ENCODE measurements at regions not wholly inside any gene's neighbourhood (a gene's known extent, or its start where the extent isn't known, plus 50 kb on each side); places are given as distances from the start of the nearest gene placed in this dataset.

GRCh38 chr7:47031786-47032535 is 550.0 kb downstream of the TNS3 start:
- Histone ChIP-seq H3K27ac (no peak overlapping the region), H3K4me3 (no peak overlapping the region), H3K9me3 (no peaks in the 10 kb centered on the region), H3K27me3 (no peaks in the 10 kb centered on the region), H3K36me3 (no peaks in the 10 kb centered on the region), H3K4me1 (no peaks in the 10 kb centered on the region)
- TF ChIP-seq, protein P1, sequence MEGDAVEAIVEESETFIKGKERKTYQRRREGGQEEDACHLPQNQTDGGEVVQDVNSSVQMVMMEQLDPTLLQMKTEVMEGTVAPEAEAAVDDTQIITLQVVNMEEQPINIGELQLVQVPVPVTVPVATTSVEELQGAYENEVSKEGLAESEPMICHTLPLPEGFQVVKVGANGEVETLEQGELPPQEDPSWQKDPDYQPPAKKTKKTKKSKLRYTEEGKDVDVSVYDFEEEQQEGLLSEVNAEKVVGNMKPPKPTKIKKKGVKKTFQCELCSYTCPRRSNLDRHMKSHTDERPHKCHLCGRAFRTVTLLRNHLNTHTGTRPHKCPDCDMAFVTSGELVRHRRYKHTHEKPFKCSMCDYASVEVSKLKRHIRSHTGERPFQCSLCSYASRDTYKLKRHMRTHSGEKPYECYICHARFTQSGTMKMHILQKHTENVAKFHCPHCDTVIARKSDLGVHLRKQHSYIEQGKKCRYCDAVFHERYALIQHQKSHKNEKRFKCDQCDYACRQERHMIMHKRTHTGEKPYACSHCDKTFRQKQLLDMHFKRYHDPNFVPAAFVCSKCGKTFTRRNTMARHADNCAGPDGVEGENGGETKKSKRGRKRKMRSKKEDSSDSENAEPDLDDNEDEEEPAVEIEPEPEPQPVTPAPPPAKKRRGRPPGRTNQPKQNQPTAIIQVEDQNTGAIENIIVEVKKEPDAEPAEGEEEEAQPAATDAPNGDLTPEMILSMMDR (IDR thresholded peaks at IDR 0.05 in 4 of 5, conservative IDR thresholded peaks at IDR 0.05 in 1 of 5): no peak
- TF ChIP-seq POLR2A (IDR thresholded peaks at IDR 0.05): no peak
- in situ Hi-C loops (cut with MboI; ENCODE audit: low sequenced_read_pairs in 4 of 4) (no loop called here), intact Hi-C loops (cut with DNase I; ENCODE audit: low total_unique reads) (no loop called here)
- ATAC-seq: no peak
- DNase-seq: no peak

DNA sequence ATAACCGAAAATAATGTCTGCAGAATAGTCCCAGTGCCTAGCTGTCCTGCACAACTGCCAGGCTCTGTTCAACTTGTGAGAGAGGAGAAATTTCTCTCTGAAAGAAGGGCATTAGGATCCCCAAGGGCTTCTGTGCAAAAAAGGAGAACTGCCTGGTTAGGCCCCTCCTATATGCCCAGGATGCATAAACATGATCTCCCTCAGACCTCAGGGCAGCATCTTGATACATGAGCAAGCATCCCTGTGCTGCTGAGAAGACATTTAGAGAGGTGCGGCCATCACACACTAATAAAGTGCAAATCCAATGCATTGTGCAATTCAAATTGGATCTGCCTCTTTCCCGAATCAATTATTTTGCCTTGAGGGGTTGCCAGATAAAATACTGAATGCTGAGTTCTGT is 553.6 kb downstream of the TNS3 start:
- intact Hi-C loops (cut with DNase I; ENCODE audit: low total_unique reads) (no loop called here), in situ Hi-C loops (cut with MboI; ENCODE audit: low sequenced_read_pairs in 4 of 4) (no loop called here)
- no peak for TF ChIP-seq POLR2A (IDR thresholded peaks at IDR 0.05)
- TF ChIP-seq, protein P1 (IDR thresholded peaks at IDR 0.05 in 4 of 5, conservative IDR thresholded peaks at IDR 0.05 in 1 of 5): no peak
- H3K9me3 ChIP-seq: no peaks in the 10 kb centered on the region
- DNase-seq (no peak), ATAC-seq (no peak)
- no peaks in the 10 kb centered on the region for H3K27me3 ChIP-seq
- H3K27ac ChIP-seq: no peak overlapping the region
- no peaks in the 10 kb centered on the region for H3K4me1 ChIP-seq
- no peak overlapping the region for H3K4me3 ChIP-seq
- H3K36me3 ChIP-seq: no peaks in the 10 kb centered on the region

- intact Hi-C loops (cut with DNase I; ENCODE audit: low total_unique reads): no loop called here
- Histone ChIP-seq H3K27ac (no peak overlapping the region), H3K4me3 (no peak overlapping the region), H3K27me3 (no peaks in the 10 kb centered on the region), H3K4me1 (no peaks in the 10 kb centered on the region), H3K9me3 (no peaks in the 10 kb centered on the region), H3K36me3 (no peaks in the 10 kb centered on the region)
- DNase-seq (no peak), ATAC-seq (no peak)
- in situ Hi-C loops (cut with MboI; ENCODE audit: low sequenced_read_pairs in 4 of 4): no loop called here
- TF ChIP-seq, protein P1 (IDR thresholded peaks at IDR 0.05 in 4 of 5, conservative IDR thresholded peaks at IDR 0.05 in 1 of 5): no peak
- TF ChIP-seq POLR2A (IDR thresholded peaks at IDR 0.05): no peak
These were observed 554.1 kb downstream of the TNS3 start for GRCh38 chr7:47027695-47028240.

DNA sequence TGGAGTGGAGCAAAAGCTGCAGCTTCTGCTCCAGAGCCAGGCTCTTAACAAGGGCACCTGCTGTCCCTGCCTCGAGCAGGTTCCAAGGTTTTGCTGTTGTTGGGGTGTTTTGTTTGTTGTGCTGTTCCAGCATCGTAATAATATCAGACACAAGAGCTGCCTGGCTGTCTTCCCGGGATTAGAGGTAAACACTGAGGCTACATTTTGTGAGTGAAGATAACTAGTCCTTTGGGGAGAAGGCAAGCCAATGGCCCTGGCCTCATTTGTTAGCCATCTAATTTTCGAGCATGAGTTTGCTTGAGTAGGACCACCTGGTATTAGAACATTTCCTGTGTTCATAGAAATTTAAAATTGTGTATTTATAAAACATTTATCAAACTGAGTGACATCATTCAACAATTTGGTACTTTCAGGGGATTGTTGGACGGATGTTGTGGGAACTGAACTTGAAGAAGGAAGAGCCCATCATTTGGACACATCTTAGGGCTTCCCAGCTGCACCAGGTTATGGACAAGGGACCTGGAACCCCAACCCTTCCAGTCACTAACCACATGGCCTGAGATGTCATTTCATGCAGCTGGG is 555.0 kb downstream of the TNS3 start:
- Histone ChIP-seq H3K4me3 (no peak overlapping the region), H3K27me3 (no peaks in the 10 kb centered on the region), H3K4me1 (no peaks in the 10 kb centered on the region), H3K9me3 (no peaks in the 10 kb centered on the region), H3K27ac (no peak overlapping the region), H3K36me3 (no peaks in the 10 kb centered on the region)
- no peak for DNase-seq
- intact Hi-C loops (cut with DNase I; ENCODE audit: low total_unique reads) (no loop called here), in situ Hi-C loops (cut with MboI; ENCODE audit: low sequenced_read_pairs in 4 of 4) (no loop called here)
- TF ChIP-seq, protein P1 (IDR thresholded peaks at IDR 0.05 in 4 of 5, conservative IDR thresholded peaks at IDR 0.05 in 1 of 5): no peak
- no peak for TF ChIP-seq POLR2A (IDR thresholded peaks at IDR 0.05)
- ATAC-seq: no peak
